H1 (cell line): ENCODE measurements at regions not wholly inside any gene's neighbourhood (a gene's known extent, or its start where the extent isn't known, plus 50 kb on each side); places are given as distances from the start of the nearest gene placed in this dataset.

Experiments used
- CTCF ChIA-PET: fragments of 300-600 bp; sonication (Branson Sonifier 250); formaldehyde crosslinking; loops from one replicate; lab custom pipeline; 2021; ENCODE audit not compliant: partially characterized antibody; lab: Charles Lee
- POLR2A ChIA-PET: fragments of 300-600 bp; sonication (Branson Sonifier 250); formaldehyde crosslinking; loops from one replicate; lab custom pipeline; 2021; ENCODE audit warnings: inconsistent platforms; ENCODE audit not compliant: partially characterized antibody; lab: Charles Lee
- DNase-seq, 2 experiments: peaks; one replicate each; pipeline versions ENCODE4 v3.0.0 to v3.0.0-alpha.2; 2010 to 2022; ENCODE audit warnings: low spot score in 2 of 2, low read depth in 1 of 2, mixed read lengths in 1 of 2
- FAIRE-seq: peaks from 2 replicates; lab custom pipeline; 2011; peaks lifted over from hg19 to GRCh38; lab: Jason Lieb, UNC
- H2AFZ ChIP-seq: 2 replicates; pipeline ENCODE4 v1.8.1; 2012; ENCODE audit warnings: low read length, inconsistent platforms
- H2AK5ac ChIP-seq: 2 replicates; pipeline ENCODE4 v1.6.1; 2013; ENCODE audit warnings: low read depth, low read length
- H2BK120ac ChIP-seq: replicated peaks from 2 replicates; pipeline ENCODE3; 2013; ENCODE audit warnings: low read depth, low read length, inconsistent platforms
- H2BK12ac ChIP-seq: 2 replicates; pipeline ENCODE4 v1.6.1; 2013; ENCODE audit warnings: low read depth, low read length
- H2BK15ac ChIP-seq: 2 replicates; pipeline ENCODE4 v1.6.1; 2013; ENCODE audit warnings: low read length
- H2BK20ac ChIP-seq: 2 replicates; pipeline ENCODE4 v1.6.1; 2013; ENCODE audit warnings: low read length
- H2BK5ac ChIP-seq: 2 replicates; pipeline ENCODE4 v1.6.1; 2013; ENCODE audit warnings: low read depth, low read length
- H3K14ac ChIP-seq: 2 replicates; pipeline ENCODE4 v1.6.1; 2013; ENCODE audit warnings: inconsistent platforms; ENCODE audit not compliant: insufficient read length
- H3K18ac ChIP-seq: 2 replicates; pipeline ENCODE4 v1.6.1; 2013; ENCODE audit warnings: low read length; ENCODE audit errors: extremely low read depth
- H3K23ac ChIP-seq: 2 replicates; pipeline ENCODE4 v1.6.1; 2013; ENCODE audit warnings: inconsistent platforms; ENCODE audit not compliant: insufficient read length
- H3K23me2 ChIP-seq: 2 replicates; pipeline ENCODE4 v1.6.1; 2013; ENCODE audit warnings: low read depth, low read length
- H3K27ac ChIP-seq: 2 replicates; pipeline ENCODE4 v1.6.1; 2011; ENCODE audit warnings: low read depth, low read length, inconsistent platforms
- H3K27me3 ChIP-seq, 4 experiments: replicated peaks in 1 of 4; 1 replicate in 1 of 4; 2 replicates in 3 of 4; pipeline versions ENCODE4 v1.6.1 to v1.8.1; 2011 to 2013; ENCODE audit warnings: low read length in 3 of 4, mild to moderate bottlenecking in 3 of 4, inconsistent platforms in 2 of 4, mixed read lengths in 2 of 4, moderate library complexity in 1 of 4; ENCODE audit not compliant: control insufficient read depth in 3 of 4, insufficient read depth in 3 of 4; ENCODE audit errors: extremely low read depth in 1 of 4
- H3K36me3 ChIP-seq, 4 experiments: 2 replicates each; pipeline versions ENCODE4 v1.6.1 to v1.8.1; 2011 to 2013; ENCODE audit warnings: mild to moderate bottlenecking in 4 of 4, low read length in 3 of 4, moderate library complexity in 2 of 4, control low read depth in 1 of 4, inconsistent platforms in 1 of 4; ENCODE audit not compliant: insufficient read depth in 4 of 4, control insufficient read depth in 2 of 4
- H3K4ac ChIP-seq: replicated peaks from 2 replicates; pipeline ENCODE3; 2013; ENCODE audit warnings: low read length, low read depth, mixed read lengths, inconsistent platforms; ENCODE audit not compliant: insufficient read length
- H3K4me1 ChIP-seq, 4 experiments: replicated peaks in 1 of 4; 1 replicate in 1 of 4; 2 replicates in 3 of 4; pipeline versions ENCODE4 v1.6.1 to v1.8.1; 2011 to 2013; ENCODE audit warnings: low read length in 3 of 4, inconsistent platforms in 2 of 4, mixed read lengths in 1 of 4; ENCODE audit not compliant: insufficient read depth in 4 of 4, control insufficient read depth in 3 of 4
- H3K4me2 ChIP-seq, 2 experiments: 2 replicates each; pipeline versions ENCODE4 v1.6.1 to v1.8.1; 2011 to 2013; ENCODE audit warnings: low read depth in 2 of 2, low read length in 2 of 2, control low read depth in 1 of 2, inconsistent platforms in 1 of 2, mild to moderate bottlenecking in 1 of 2; ENCODE audit not compliant: insufficient read depth in 1 of 2
- H3K4me3 ChIP-seq, 4 experiments: fragments of 200-600, 300-600 bp in 1 of 4; sonication (generic), shearing (Covaris generic), sonication (Bioruptor Twin) in 1 of 4; 2 replicates each; pipeline versions ENCODE4 v1.5.1 to v1.8.1; 2011 to 2016; ENCODE audit warnings: low read length in 4 of 4, low read depth in 3 of 4, control low read depth in 2 of 4, inconsistent platforms in 2 of 4, mild to moderate bottlenecking in 2 of 4, mixed read lengths in 1 of 4, moderate library complexity in 1 of 4; ENCODE audit not compliant: insufficient read depth in 2 of 4; ENCODE audit errors: extremely low read depth in 1 of 4
- H3K56ac ChIP-seq: replicated peaks from 2 replicates; pipeline ENCODE3; 2013; ENCODE audit warnings: low read depth, mild to moderate bottlenecking, mixed read lengths, low read length, inconsistent platforms; ENCODE audit not compliant: insufficient read length
- H3K79me1 ChIP-seq: 2 replicates; pipeline ENCODE4 v1.6.1; 2013; ENCODE audit warnings: low read depth, low read length, control low read depth
- H3K79me2 ChIP-seq, 2 experiments: 2 replicates each; pipeline versions ENCODE4 v1.6.1 to v1.8.1; 2012 to 2013; ENCODE audit warnings: low read length in 2 of 2, mild to moderate bottlenecking in 2 of 2, inconsistent platforms in 1 of 2; ENCODE audit not compliant: insufficient read depth in 2 of 2, control insufficient read depth in 1 of 2
- H3K9ac ChIP-seq, 4 experiments: replicated peaks in 1 of 4; 1 replicate in 1 of 4; 2 replicates in 3 of 4; pipeline versions ENCODE4 v1.6.1 to v1.8.1; 2011 to 2013; ENCODE audit warnings: low read depth in 3 of 4, low read length in 3 of 4, control low read depth in 2 of 4, mild to moderate bottlenecking in 2 of 4, moderate library complexity in 2 of 4, inconsistent platforms in 1 of 4; ENCODE audit errors: extremely low read depth in 1 of 4
- H3K9me3 ChIP-seq, 2 experiments: 2 replicates each; pipeline versions ENCODE4 v1.6.1 to v1.8.1; 2012 to 2013; ENCODE audit warnings: mild to moderate bottlenecking in 2 of 2, moderate library complexity in 2 of 2, control low read depth in 1 of 2, inconsistent platforms in 1 of 2, low read depth in 1 of 2, low read length in 1 of 2, mixed read lengths in 1 of 2; ENCODE audit not compliant: insufficient read depth in 2 of 2
- H4K20me1 ChIP-seq, 2 experiments: replicated peaks in 1 of 2; 2 replicates each; pipeline versions ENCODE3 to v1.8.1; 2011 to 2013; ENCODE audit warnings: inconsistent platforms in 2 of 2, low read length in 2 of 2, mild to moderate bottlenecking in 1 of 2; ENCODE audit not compliant: insufficient read depth in 2 of 2, control insufficient read depth in 1 of 2
- H4K5ac ChIP-seq: 2 replicates; pipeline ENCODE4 v1.6.1; 2013; ENCODE audit warnings: low read length, low read depth, mixed read lengths, inconsistent platforms; ENCODE audit not compliant: insufficient read length
- H4K8ac ChIP-seq: 2 replicates; pipeline ENCODE4 v1.8.0; 2013; ENCODE audit warnings: mild to moderate bottlenecking, moderate library complexity, low read length, inconsistent platforms; ENCODE audit not compliant: insufficient read depth; ENCODE audit errors: extremely low read depth
- H4K91ac ChIP-seq: replicated peaks from 2 replicates; pipeline ENCODE3; 2013; ENCODE audit warnings: low read length, mixed read lengths, inconsistent platforms; ENCODE audit not compliant: insufficient read length
- KDM4A ChIP-seq: IDR thresholded peaks from one replicate; pipeline ENCODE4 v1.7.1; 2012; ENCODE audit warnings: low read depth, mild to moderate bottlenecking, moderate library complexity, low read length, inconsistent platforms; ENCODE audit not compliant: severe bottlenecking
- POU5F1 ChIP-seq: IDR thresholded peaks from 2 replicates; pipeline ENCODE4 v1.6.1; 2011; ENCODE audit warnings: low read depth, mild to moderate bottlenecking, low read length, moderate library complexity
- SAP30 ChIP-seq: fragments of 300-600 bp; sonication (generic); IDR thresholded peaks from 2 replicates; pipeline ENCODE4 v1.7.1; 2012; ENCODE audit warnings: low read length, moderate library complexity, mild to moderate bottlenecking, inconsistent platforms; ENCODE audit not compliant: insufficient read depth, insufficient replicate concordance
- TEAD4 ChIP-seq: IDR thresholded peaks from 2 replicates; pipeline ENCODE4 v1.6.1; 2012; ENCODE audit warnings: low read depth, low read length, inconsistent platforms, mixed read lengths
- ZNF274 ChIP-seq: IDR thresholded peaks from 2 replicates; pipeline ENCODE4 v1.7.0; 2012; ENCODE audit warnings: low read length, borderline replicate concordance; ENCODE audit errors: extremely low read depth
- WGBS, 2 experiments: shearing (Covaris generic) in 1 of 2; methylation state at CpG; one replicate each; pipeline versions ENCODE4 v1.1.6 to v1.1.7; 2013 to 2015; ENCODE audit warnings: low lambda C conversion rate in 2 of 2, mixed read lengths in 2 of 2, inconsistent platforms in 1 of 2, low coverage in 1 of 2, missing lambda C conversion rate in 1 of 2; ENCODE audit not compliant: insufficient replicate concordance in 2 of 2, insufficient coverage in 1 of 2, insufficient read length in 1 of 2; ENCODE audit errors: extremely low coverage in 1 of 2, missing lambda C conversion rate in 1 of 2; 5-methylcytosine and 5-hydroxymethylcytosine counted together
- TF ChIP-seq, protein P1 (sequence below): IDR thresholded peaks from 2 replicates; pipeline ENCODE4 v1.6.1; 2012; ENCODE audit warnings: low read length, inconsistent platforms

DNA sequence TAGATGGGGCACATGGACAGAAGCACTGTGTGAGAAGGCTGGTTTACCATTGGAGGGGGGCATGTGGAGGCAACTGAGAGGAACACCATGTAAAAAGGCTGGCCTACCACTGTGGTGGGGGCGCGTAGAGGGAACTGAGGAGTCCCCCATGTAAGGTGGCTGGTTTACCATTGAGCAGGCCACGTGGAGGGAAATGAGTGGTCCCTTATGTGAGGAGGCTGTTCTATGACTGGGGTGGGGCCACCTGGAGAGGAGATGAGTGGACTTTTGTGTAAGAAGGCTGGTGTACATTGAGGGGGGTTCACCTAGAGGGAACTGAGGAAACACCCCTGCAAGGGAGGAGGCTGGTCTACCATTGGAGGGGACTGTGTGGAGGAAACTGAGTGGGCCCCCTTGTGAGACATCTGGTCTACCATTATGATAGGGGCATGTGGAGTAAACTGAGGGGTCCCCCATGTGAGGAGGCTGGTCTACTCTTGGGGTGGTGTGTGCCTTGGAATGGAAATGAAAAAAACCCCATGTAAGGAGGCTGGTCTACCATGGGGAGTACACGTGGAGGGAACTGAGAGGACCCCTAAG lies 156.9 kb downstream of the FBLN2 start:
- Histone ChIP-seq H2BK20ac (no peak overlapping the region), H3K79me1 (no peaks in the 10 kb centered on the region), H3K23me2 (no peaks in the 10 kb centered on the region), H3K79me2 (no peaks in the 10 kb centered on the region), H2BK15ac (no peak overlapping the region), H3K36me3 (no peaks in the 10 kb centered on the region), H2BK5ac (no peak overlapping the region), H2AK5ac (no peak overlapping the region), H4K8ac (no peak overlapping the region), H3K4me1 (no peaks in the 10 kb centered on the region), H4K91ac (no peak overlapping the region), H3K4ac (no peak overlapping the region), H2BK120ac (no peak overlapping the region), H3K4me2 (no peak overlapping the region), H3K27me3 (no peaks in the 10 kb centered on the region), H3K18ac (no peak overlapping the region), H3K14ac (no peak overlapping the region), H3K56ac (no peak overlapping the region), H2AFZ (no peak overlapping the region), H3K23ac (no peak overlapping the region), H3K9ac (no peak overlapping the region), H3K9me3 (peaks cover 2 to 4% of the 10 kb centered on the region in 2 experiments; a peak in 2 of 4 replicates), H2BK12ac (no peak overlapping the region), H3K27ac (no peak overlapping the region), H4K5ac (no peak overlapping the region), H3K4me3 (no peak overlapping the region), H4K20me1 (no peaks in the 10 kb centered on the region)
- DNase-seq = peak in 1 of 2 experiments; percentile 22
- CTCF ChIA-PET = no interaction called here
- 91% methylated on average over 4 of the region's 4 CpGs; no CpG with 5 or more reads in 1 of the 2 experiments for WGBS, 2 experiments
- no peak for FAIRE-seq
- TF ChIP-seq KDM4A (no peak), SAP30 (no peak), TEAD4 (no peak), POU5F1 (no peak), ZNF274 (no peak)
- TF ChIP-seq, protein P1, sequence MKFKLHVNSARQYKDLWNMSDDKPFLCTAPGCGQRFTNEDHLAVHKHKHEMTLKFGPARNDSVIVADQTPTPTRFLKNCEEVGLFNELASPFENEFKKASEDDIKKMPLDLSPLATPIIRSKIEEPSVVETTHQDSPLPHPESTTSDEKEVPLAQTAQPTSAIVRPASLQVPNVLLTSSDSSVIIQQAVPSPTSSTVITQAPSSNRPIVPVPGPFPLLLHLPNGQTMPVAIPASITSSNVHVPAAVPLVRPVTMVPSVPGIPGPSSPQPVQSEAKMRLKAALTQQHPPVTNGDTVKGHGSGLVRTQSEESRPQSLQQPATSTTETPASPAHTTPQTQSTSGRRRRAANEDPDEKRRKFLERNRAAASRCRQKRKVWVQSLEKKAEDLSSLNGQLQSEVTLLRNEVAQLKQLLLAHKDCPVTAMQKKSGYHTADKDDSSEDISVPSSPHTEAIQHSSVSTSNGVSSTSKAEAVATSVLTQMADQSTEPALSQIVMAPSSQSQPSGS = no peak
- POLR2A ChIA-PET = no interaction called here
